Activated CD8-positive, alpha-beta T cell treated with anti-CD3 and anti-CD28 coated beads for 36 hours (primary cell): ENCODE measurements at regions not wholly inside any gene's neighbourhood (a gene's known extent, or its start where the extent isn't known, plus 50 kb on each side); places are given as distances from the start of the nearest gene placed in this dataset.

Experiments used
- ATAC-seq: fragments of 200-7000 bp; cut with Tn5 transposase; one replicate; pipeline ENCODE4 v1.10.0; 2021; ENCODE audit warnings: mild to moderate bottlenecking, moderate library complexity
- CTCF ChIA-PET: fragments of 350-600 bp; sonication (Branson Sonifier 250); formaldehyde crosslinking; loops from one replicate; lab custom pipeline; 2021; ENCODE audit warnings: antibody characterized with exemption; lab: Charles Lee
- POLR2A ChIA-PET: fragments of 350-600 bp; sonication (Branson Sonifier 250); formaldehyde crosslinking; loops from one replicate; lab custom pipeline; 2021; ENCODE audit warnings: antibody characterized with exemption; lab: Charles Lee
- DNase-seq: peaks from one replicate; pipeline ENCODE4 v3.0.0-alpha.2; 2020
- H3K27ac Mint-ChIP-seq: one replicate; pipeline ENCODE4 v1.8.0; 2021; ENCODE audit warnings: mild to moderate bottlenecking, mixed read lengths
- H3K27me3 Mint-ChIP-seq: one replicate; pipeline ENCODE4 v1.8.0; 2021; ENCODE audit warnings: mixed read lengths
- H3K36me3 Mint-ChIP-seq: one replicate; pipeline ENCODE4 v1.8.0; 2021; ENCODE audit warnings: low read depth, mixed read lengths
- H3K4me1 Mint-ChIP-seq: one replicate; pipeline ENCODE4 v1.8.0; 2021; ENCODE audit warnings: low read depth, mixed read lengths
- H3K4me3 Mint-ChIP-seq: one replicate; pipeline ENCODE4 v1.8.0; 2021; ENCODE audit warnings: mild to moderate bottlenecking, moderate library complexity, mixed read lengths
- H3K9me3 Mint-ChIP-seq: one replicate; pipeline ENCODE4 v1.8.0; 2021; ENCODE audit warnings: mixed read lengths
- CTCF ChIP-seq: fragments of 200-600 bp; IDR thresholded peaks from one replicate; pipeline ENCODE4 v1.8.0; 2022; ENCODE audit warnings: antibody characterized with exemption, mild to moderate bottlenecking
- intact Hi-C: fragments of 100-400 bp; cut with micrococcal nuclease; formaldehyde crosslinking; loops from one replicate; pipeline ENCODE4 v1.10.0; 2022

- H3K9me3 Mint-ChIP-seq, result peaks cover 17% of the 10 kb centered on the region
- no peak for TF ChIP-seq CTCF
- DNase-seq, result no peak
- no peak for ATAC-seq
- no peaks in the 10 kb centered on the region for H3K27me3 Mint-ChIP-seq
- ChIA-PET POLR2A (interaction anchor here (1.5 kb wide), 1 partner anchor 73 kb away, joined by 3 read pairs; the partner anchor contains the start of gene CTNNB1), CTCF (no interaction called here)
- no peaks in the 10 kb centered on the region for H3K36me3 Mint-ChIP-seq
- no peak overlapping the region for H3K4me3 Mint-ChIP-seq
- no peaks in the 10 kb centered on the region for H3K4me1 Mint-ChIP-seq
- no peak overlapping the region for H3K27ac Mint-ChIP-seq
- intact Hi-C loops, result no loop called here
Observed at GRCh38 chr3:41126472-41126871, 72.8 kb upstream of the CTNNB1 start.

- ChIA-PET CTCF (no interaction called here), POLR2A (interaction anchor here (1.5 kb wide), 1 partner anchor 72 kb away, joined by 3 read pairs; the partner anchor contains the start of gene CTNNB1)
- DNase-seq (no peak), ATAC-seq (no peak)
- intact Hi-C loops, result no loop called here
- H3K36me3 Mint-ChIP-seq, result no peaks in the 10 kb centered on the region
- peaks cover 17% of the 10 kb centered on the region for H3K9me3 Mint-ChIP-seq
- H3K27ac Mint-ChIP-seq, result no peak overlapping the region
- H3K4me3 Mint-ChIP-seq, result no peak overlapping the region
- TF ChIP-seq CTCF, result no peak
- no peaks in the 10 kb centered on the region for H3K27me3 Mint-ChIP-seq
- H3K4me1 Mint-ChIP-seq, result no peaks in the 10 kb centered on the region
Observed at GRCh38 chr3:41126961-41127360, 72.3 kb upstream of the CTNNB1 start.

GRCh38 chr3:41127414-41127813 lies 71.9 kb upstream of the CTNNB1 start:
- DNase-seq (no peak), ATAC-seq (no peak)
- TF ChIP-seq CTCF, result no peak
- ChIA-PET CTCF (no interaction called here), POLR2A (no interaction called here)
- Mint-ChIP-seq H3K4me3 (no peak overlapping the region), H3K4me1 (no peaks in the 10 kb centered on the region), H3K27ac (no peak overlapping the region), H3K27me3 (no peaks in the 10 kb centered on the region), H3K9me3 (peaks cover 17% of the 10 kb centered on the region), H3K36me3 (no peaks in the 10 kb centered on the region)
- intact Hi-C loops, result no loop called here

GRCh38 chr3:41129731-41130130 lies 69.6 kb upstream of the CTNNB1 start:
- peaks cover 17% of the 10 kb centered on the region for H3K9me3 Mint-ChIP-seq
- TF ChIP-seq CTCF, result no peak
- CTCF ChIA-PET, result no interaction called here
- H3K27me3 Mint-ChIP-seq, result no peaks in the 10 kb centered on the region
- H3K4me1 Mint-ChIP-seq, result no peaks in the 10 kb centered on the region
- ATAC-seq (no peak), DNase-seq (no peak)
- no peaks in the 10 kb centered on the region for H3K36me3 Mint-ChIP-seq
- H3K27ac Mint-ChIP-seq, result no peak overlapping the region
- H3K4me3 Mint-ChIP-seq, result no peak overlapping the region
- intact Hi-C loops, result no loop called here
- POLR2A ChIA-PET, result no interaction called here

- Mint-ChIP-seq H3K27me3 (no peaks in the 10 kb centered on the region), H3K36me3 (no peaks in the 10 kb centered on the region), H3K4me1 (no peaks in the 10 kb centered on the region), H3K4me3 (no peak overlapping the region), H3K27ac (no peak overlapping the region), H3K9me3 (peaks cover 11% of the 10 kb centered on the region)
- ChIA-PET POLR2A (no interaction called here), CTCF (no interaction called here)
- no peak for DNase-seq
- ATAC-seq, result no peak
- intact Hi-C loops, result no loop called here
- no peak for TF ChIP-seq CTCF
Observed at GRCh38 chr3:41131224-41131623, 68.1 kb upstream of the CTNNB1 start.
